GM13977 (cell line): ENCODE measurements at regions not wholly inside any gene's neighbourhood (a gene's known extent, or its start where the extent isn't known, plus 50 kb on each side); places are given as distances from the start of the nearest gene placed in this dataset.

Source experiments
- DNase-seq: peaks from one replicate; pipeline ENCODE4 v3.0.0; 2012; ENCODE audit warnings: low spot score
- CTCF ChIP-seq: IDR thresholded peaks from 2 replicates; pipeline ENCODE4 v1.5.1; 2012; ENCODE audit warnings: mild to moderate bottlenecking, control low read depth; ENCODE audit not compliant: insufficient read depth; ENCODE audit errors: extremely low read depth, missing control alignments
- in situ Hi-C: fragments of 300-500 bp; cut with MboI; formaldehyde crosslinking; loops from one replicate; pipeline ENCODE4 v1.12.0; 2022; ENCODE audit warnings: low sequenced_read_pairs, low pct_unique_long_range_greater_than_20kb, mixed read lengths, inconsistent platforms; ENCODE audit not compliant: unreplicated experiment

DNA sequence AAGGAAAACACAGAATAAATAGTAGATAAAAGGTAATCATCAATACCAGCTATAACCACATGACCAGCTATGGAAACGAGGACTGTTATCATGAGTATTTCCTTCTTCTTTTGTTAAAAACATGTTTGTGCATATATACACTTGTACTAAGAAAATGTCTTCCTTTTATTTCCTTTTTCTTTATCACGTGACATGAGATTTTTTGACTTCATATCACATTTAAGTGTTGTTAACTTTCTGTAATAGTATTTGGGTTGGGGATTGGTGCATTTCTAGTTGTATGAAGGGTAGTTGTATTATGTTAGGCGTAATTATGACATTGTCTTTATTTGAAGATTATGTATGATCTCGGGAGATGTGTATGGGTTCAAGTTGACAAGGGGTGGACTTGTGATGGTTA is 278.5 kb upstream of the ZNF385D start:
- in situ Hi-C loops: no loop called here
- no peak for TF ChIP-seq CTCF
- DNase-seq: no peak

DNA sequence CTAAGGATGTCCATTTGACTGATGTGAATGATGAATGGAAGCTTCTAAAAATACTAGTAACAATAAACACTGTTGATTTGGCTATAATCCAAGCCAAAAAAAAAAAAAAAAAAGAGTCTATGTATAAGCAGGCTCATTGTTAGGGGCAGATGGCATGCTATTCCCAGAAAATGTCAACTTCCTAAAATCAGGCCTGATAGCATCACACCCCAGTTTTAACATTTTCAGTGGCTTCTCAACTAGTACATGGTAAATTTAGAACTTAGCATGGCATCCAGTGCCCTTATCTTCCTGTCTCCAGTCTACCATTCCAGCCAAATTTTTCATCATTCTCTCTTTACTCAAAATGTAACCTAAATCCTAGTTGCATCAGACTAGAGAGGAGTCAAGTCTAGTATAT is 288.2 kb upstream of the ZNF385D start:
- TF ChIP-seq CTCF: no peak
- in situ Hi-C loops: no loop called here
- DNase-seq: no peak

DNA sequence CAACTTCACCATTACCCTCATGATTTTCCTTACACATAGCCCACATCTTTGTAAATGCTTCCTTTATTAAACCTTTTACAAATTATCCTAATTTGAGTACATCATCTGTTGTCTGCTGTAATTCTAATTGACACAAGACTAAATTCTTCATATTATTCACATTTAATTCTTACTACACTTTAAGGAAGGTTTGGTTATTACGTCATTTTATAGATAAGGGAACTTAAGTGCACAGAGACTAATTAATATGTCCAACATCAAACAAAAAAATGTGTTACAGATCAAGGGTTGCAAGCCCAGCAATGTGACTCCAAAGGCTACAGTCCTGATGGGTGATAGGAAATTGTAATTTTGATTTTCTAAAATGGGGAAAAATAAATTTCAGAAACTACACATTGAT is 289.1 kb upstream of the ZNF385D start:
- in situ Hi-C loops: no loop called here
- DNase-seq: no peak

GRCh38 chr3:22045882-22046281 is 294.9 kb upstream of the ZNF385D start:
- no peak for DNase-seq
- TF ChIP-seq CTCF: no peak
- in situ Hi-C loops: no loop called here

More for the DNA sequence above, 289.1 kb upstream of the ZNF385D start:
- no peak for TF ChIP-seq CTCF

DNA sequence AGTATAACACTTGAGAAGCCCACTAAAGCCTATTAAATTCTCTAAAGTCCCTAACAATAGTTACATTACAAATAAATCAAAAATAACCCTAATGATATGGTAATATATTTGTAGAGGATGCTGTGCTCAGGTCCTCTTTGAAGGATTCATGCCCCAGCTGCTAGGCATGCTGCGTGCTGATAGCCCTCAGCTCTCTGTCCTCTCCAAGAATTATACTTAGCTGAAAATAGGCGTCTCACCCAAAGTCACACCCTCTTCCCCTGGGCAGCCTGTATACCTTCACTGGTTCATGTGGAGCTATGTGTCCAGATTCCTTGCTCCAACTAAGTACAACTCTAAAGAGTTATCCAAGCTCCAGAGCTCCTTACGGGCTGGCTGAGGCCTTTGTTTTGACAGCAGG is 312.5 kb upstream of the ZNF385D start:
- no peak for DNase-seq
- in situ Hi-C loops: no loop called here
- TF ChIP-seq CTCF: no peak

DNA sequence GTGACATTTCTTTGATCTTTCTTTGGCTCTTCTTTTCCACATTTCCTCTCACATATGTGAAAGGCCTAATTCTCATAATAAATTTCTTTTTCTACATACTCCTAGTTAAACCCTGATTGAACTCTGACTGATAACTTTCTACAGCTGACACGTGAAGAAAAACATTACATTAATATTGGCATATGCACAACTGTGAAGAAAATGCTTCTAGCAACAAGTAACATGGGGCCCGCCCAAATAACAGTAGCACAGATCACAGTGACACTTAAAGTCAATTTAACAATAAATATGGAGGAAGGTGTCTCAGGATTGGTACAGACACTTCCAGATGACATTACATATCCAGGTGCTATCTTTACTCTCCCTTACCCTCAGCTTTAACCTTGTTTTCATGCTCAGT is 317.6 kb upstream of the ZNF385D start:
- no peak for DNase-seq
- no peak for TF ChIP-seq CTCF
- in situ Hi-C loops: no loop called here

GRCh38 chr3:22088204-22088603 is 337.2 kb upstream of the ZNF385D start:
- TF ChIP-seq CTCF: no peak
- in situ Hi-C loops: no loop called here
- DNase-seq: no peak
